MM.1S (cell line): ENCODE measurements at regions not wholly inside any gene's neighbourhood (a gene's known extent, or its start where the extent isn't known, plus 50 kb on each side); places are given as distances from the start of the nearest gene placed in this dataset.

Experiments
- DNase-seq: peaks from one replicate; pipeline ENCODE4 v3.0.0-alpha.2; 2015
- H2AFZ ChIP-seq: fragments of 300-600 bp; sonication (generic); 2 replicates; pipeline ENCODE4 v1.6.0; 2016; ENCODE audit warnings: antibody characterized with exemption, low read length
- H3F3A ChIP-seq: fragments of 300-600 bp; sonication (generic); 2 replicates; pipeline ENCODE4 v1.6.1; 2016; ENCODE audit warnings: mild to moderate bottlenecking, antibody characterized with exemption, low read length, moderate library complexity, mixed read lengths; ENCODE audit not compliant: insufficient read depth
- H3K27ac ChIP-seq: fragments of 300-600 bp; sonication (generic); 2 replicates; pipeline ENCODE4 v1.5.1; 2016; ENCODE audit warnings: mild to moderate bottlenecking, low read length
- H3K27me3 ChIP-seq: fragments of 300-600 bp; sonication (generic); replicated peaks from 2 replicates; pipeline ENCODE4 v1.6.0; 2016; ENCODE audit warnings: low read length; ENCODE audit not compliant: insufficient read depth
- H3K36me3 ChIP-seq: fragments of 300-600 bp; sonication (generic); replicated peaks from 2 replicates; pipeline ENCODE4 v1.6.1; 2016; ENCODE audit warnings: mild to moderate bottlenecking, low read length, mixed read lengths; ENCODE audit not compliant: insufficient read depth
- H3K4me1 ChIP-seq: fragments of 300-600 bp; sonication (generic); 2 replicates; pipeline ENCODE4 v1.6.1; 2016; ENCODE audit warnings: low read length, mixed read lengths
- H3K4me2 ChIP-seq: fragments of 300-600 bp; sonication (generic); 2 replicates; pipeline ENCODE4 v1.6.0; 2016; ENCODE audit warnings: low read depth, low read length
- H3K4me3 ChIP-seq: fragments of 300-600 bp; sonication (generic); 2 replicates; pipeline ENCODE4 v1.5.1; 2016; ENCODE audit warnings: low read length, mixed read lengths
- H3K79me2 ChIP-seq: fragments of 300-600 bp; sonication (generic); 2 replicates; pipeline ENCODE4 v1.6.1; 2016; ENCODE audit warnings: mixed run types, low read length, mixed read lengths
- H3K9ac ChIP-seq: fragments of 300-600 bp; sonication (generic); 2 replicates; pipeline ENCODE4 v1.6.1; 2016; ENCODE audit warnings: low read length, mixed read lengths
- H3K9me2 ChIP-seq: fragments of 300-600 bp; sonication (generic); replicated peaks from 2 replicates; pipeline ENCODE4 v1.6.1; 2016; ENCODE audit warnings: mild to moderate bottlenecking, low read length, mixed read lengths; ENCODE audit not compliant: insufficient read depth
- H3K9me3 ChIP-seq: fragments of 300-600 bp; sonication (generic); replicated peaks from 2 replicates; pipeline ENCODE4 v1.6.1; 2016; ENCODE audit warnings: mild to moderate bottlenecking, low read length, mixed read lengths; ENCODE audit not compliant: insufficient read depth
- H4K20me1 ChIP-seq: fragments of 300-600 bp; sonication (generic); 2 replicates; pipeline ENCODE4 v1.6.1; 2016; ENCODE audit warnings: mild to moderate bottlenecking, low read length, moderate library complexity, mixed read lengths; ENCODE audit not compliant: insufficient read depth
- EZH2 ChIP-seq: fragments of 300-600 bp; sonication (generic); optimal IDR thresholded peaks from 2 replicates; pipeline ENCODE3; 2017; ENCODE audit warnings: low read depth, mild to moderate bottlenecking, antibody characterized with exemption, low read length, mixed read lengths
- EZH2phosphoT487 ChIP-seq: fragments of 300-600 bp; sonication (generic); IDR thresholded peaks from 2 replicates; pipeline ENCODE4 v1.6.1; 2018; ENCODE audit warnings: antibody characterized with exemption, low read length
- TF ChIP-seq, protein P1 (sequence below): fragments of 300-600 bp; sonication (generic); IDR thresholded peaks from 2 replicates; pipeline ENCODE4 v1.5.1; 2016; ENCODE audit warnings: antibody characterized with exemption, low read length, mixed read lengths

- Histone ChIP-seq H3K9ac (no peak overlapping the region), H3F3A (no peaks in the 10 kb centered on the region), H3K27ac (peak overlapping the region; percentile 2; the same call in 1 of the 2 replicates), H3K36me3 (no peaks in the 10 kb centered on the region), H3K9me3 (no peaks in the 10 kb centered on the region), H3K4me3 (no peak overlapping the region), H4K20me1 (no peaks in the 10 kb centered on the region), H3K4me1 (peaks cover 11% of the 10 kb centered on the region), H3K4me2 (peak overlapping the region; percentile 14; the same call in 1 of the 2 replicates), H2AFZ (peak overlapping the region; percentile 30), H3K9me2 (no peaks in the 10 kb centered on the region), H3K27me3 (no peaks in the 10 kb centered on the region), H3K79me2 (no peaks in the 10 kb centered on the region)
- TF ChIP-seq, protein P1, sequence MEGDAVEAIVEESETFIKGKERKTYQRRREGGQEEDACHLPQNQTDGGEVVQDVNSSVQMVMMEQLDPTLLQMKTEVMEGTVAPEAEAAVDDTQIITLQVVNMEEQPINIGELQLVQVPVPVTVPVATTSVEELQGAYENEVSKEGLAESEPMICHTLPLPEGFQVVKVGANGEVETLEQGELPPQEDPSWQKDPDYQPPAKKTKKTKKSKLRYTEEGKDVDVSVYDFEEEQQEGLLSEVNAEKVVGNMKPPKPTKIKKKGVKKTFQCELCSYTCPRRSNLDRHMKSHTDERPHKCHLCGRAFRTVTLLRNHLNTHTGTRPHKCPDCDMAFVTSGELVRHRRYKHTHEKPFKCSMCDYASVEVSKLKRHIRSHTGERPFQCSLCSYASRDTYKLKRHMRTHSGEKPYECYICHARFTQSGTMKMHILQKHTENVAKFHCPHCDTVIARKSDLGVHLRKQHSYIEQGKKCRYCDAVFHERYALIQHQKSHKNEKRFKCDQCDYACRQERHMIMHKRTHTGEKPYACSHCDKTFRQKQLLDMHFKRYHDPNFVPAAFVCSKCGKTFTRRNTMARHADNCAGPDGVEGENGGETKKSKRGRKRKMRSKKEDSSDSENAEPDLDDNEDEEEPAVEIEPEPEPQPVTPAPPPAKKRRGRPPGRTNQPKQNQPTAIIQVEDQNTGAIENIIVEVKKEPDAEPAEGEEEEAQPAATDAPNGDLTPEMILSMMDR: no peak
- TF ChIP-seq EZH2 (no peak), EZH2phosphoT487 (no peak)
- DNase-seq: peak; percentile 80
These were observed 50.3 kb upstream of the EHF start for GRCh38 chr11:34570584-34570983.
